Transverse colon (tissue), 4 donors: ENCODE measurements at regions not wholly inside any gene's neighbourhood (a gene's known extent, or its start where the extent isn't known, plus 50 kb on each side); places are given as distances from the start of the nearest gene placed in this dataset.

Experiments
- DNase-seq: peaks from one replicate; pipeline ENCODE4 v3.0.0-alpha.2; 2019
- H3K27ac ChIP-seq, 4 donors: fragments of 200-600 bp; sonication (generic); 2 replicates each; pipeline ENCODE4 v1.5.1; 2016 to 2018; ENCODE audit warnings: inconsistent platforms in 4 of 4
- H3K27me3 ChIP-seq: fragments of 200-600 bp; sonication (generic); 2 replicates; pipeline ENCODE4 v1.5.1; 2017; ENCODE audit warnings: inconsistent platforms
- H3K36me3 ChIP-seq, 4 donors: fragments of 200-600 bp; sonication (generic); 2 replicates each; pipeline ENCODE4 v1.5.1; 2017 to 2019; ENCODE audit warnings: inconsistent platforms in 4 of 4
- H3K4me1 ChIP-seq, 4 donors: fragments of 200-600 bp; sonication (generic); 2 replicates each; pipeline ENCODE4 v1.5.1; 2017 to 2020; ENCODE audit warnings: inconsistent platforms in 4 of 4
- H3K4me3 ChIP-seq, 4 donors: fragments of 200-600 bp; sonication (generic); 1 replicate in 1 of 4; 2 replicates in 3 of 4; pipeline versions ENCODE4 v1.5.1 to v1.6.1; 2017 to 2019; ENCODE audit warnings: inconsistent platforms in 4 of 4
- H3K9me3 ChIP-seq, 2 donors: fragments of 200-600 bp; sonication (generic); 2 replicates each; pipeline ENCODE4 v1.5.1; 2017 to 2019; ENCODE audit warnings: inconsistent platforms in 2 of 2
- CTCF ChIP-seq, 5 experiments: fragments of 200-600 bp in 3 of 5; fragments of 450-650 bp in 2 of 5; sonication (generic) in 3 of 5; IDR thresholded peaks; 1 replicate in 2 of 5; 2 replicates in 3 of 5; pipeline ENCODE4 v1.5.1; 2016 to 2017; ENCODE audit warnings: antibody characterized with exemption in 5 of 5, inconsistent platforms in 3 of 5, mild to moderate bottlenecking in 2 of 5, moderate library complexity in 1 of 5
- EP300 ChIP-seq: sonication (generic); formaldehyde crosslinking; IDR thresholded peaks from one replicate; pipeline ENCODE4 v1.6.1; 2017; ENCODE audit warnings: antibody characterized with exemption, low read depth
- POLR2A ChIP-seq: fragments of 450-650 bp; IDR thresholded peaks from one replicate; pipeline ENCODE4 v1.6.1; 2016; ENCODE audit warnings: antibody characterized with exemption, mild to moderate bottlenecking, moderate library complexity
- POLR2AphosphoS5 ChIP-seq, 3 donors: sonication (generic); formaldehyde crosslinking; IDR thresholded peaks; one replicate each; pipeline ENCODE4 v1.6.1; 2016; ENCODE audit warnings: antibody characterized with exemption in 3 of 3
- WGBS, 2 donors: methylation state at CpG; one replicate each; pipeline ENCODE4 v1.1.5; 2018; ENCODE audit warnings: low coverage in 1 of 2; 5-methylcytosine and 5-hydroxymethylcytosine counted together
- in situ Hi-C, 4 donors: fragments of 200-750 bp; cut with MboI; loops; one replicate each; pipeline versions ENCODE4 v1.15.0 to v1.15.1; 2017; ENCODE audit warnings: low sequenced_read_pairs in 3 of 4, low pct_ligation_motif_present in 1 of 4, low pct_unique_long_range_greater_than_20kb in 1 of 4
- intact Hi-C: fragments of 100-400 bp; cut with DNase I; formaldehyde crosslinking; loops from one replicate; pipeline ENCODE4 v1.15.1; 2023; ENCODE audit warnings: low total_unique reads

- no peak overlapping the region for H3K4me3 ChIP-seq
- in situ Hi-C loops (loop anchor here in 2 of 4 donors (25.0 kb wide), 1 partner anchor 212 kb away; the partner anchor contains the start of gene MYO10 (in 2 of the 2)), intact Hi-C loops (no loop called here)
- no peak for DNase-seq
- H3K27ac ChIP-seq: no peak overlapping the region
- no peaks in the 10 kb centered on the region for H3K9me3 ChIP-seq
- H3K4me1 ChIP-seq: no peaks in the 10 kb centered on the region
- no peaks in the 10 kb centered on the region for H3K36me3 ChIP-seq
- H3K27me3 ChIP-seq: no peaks in the 10 kb centered on the region
- no peak for TF ChIP-seq CTCF (IDR thresholded peaks at IDR 0.05)
- TF ChIP-seq EP300: no peak
- TF ChIP-seq POLR2A: no peak
- no peak for TF ChIP-seq POLR2AphosphoS5 (IDR thresholded peaks at IDR 0.05)
Observed at GRCh38 chr5:17149786-17150185, 67.6 kb upstream of the BASP1 start.

- no peaks in the 10 kb centered on the region for H3K27me3 ChIP-seq
- TF ChIP-seq POLR2A: no peak
- TF ChIP-seq CTCF (IDR thresholded peaks at IDR 0.05): no peak
- no peak for TF ChIP-seq POLR2AphosphoS5 (IDR thresholded peaks at IDR 0.05)
- no peak for TF ChIP-seq EP300
- H3K36me3 ChIP-seq: no peaks in the 10 kb centered on the region
- H3K4me3 ChIP-seq: no peak overlapping the region
- intact Hi-C loops (no loop called here), in situ Hi-C loops (loop anchor here in 1 of 4 donors (25.0 kb wide), 1 partner anchor 213 kb away; the partner anchor contains the start of gene MYO10)
- no peaks in the 10 kb centered on the region for H3K4me1 ChIP-seq
- WGBS, 2 donors: 81 to 83% methylated on average over 2 to 3 of the region's 3 CpGs
- no peak for DNase-seq
- H3K9me3 ChIP-seq: no peaks in the 10 kb centered on the region
- H3K27ac ChIP-seq: no peak overlapping the region
Observed at GRCh38 chr5:17150531-17150930, 66.9 kb upstream of the BASP1 start.

DNA sequence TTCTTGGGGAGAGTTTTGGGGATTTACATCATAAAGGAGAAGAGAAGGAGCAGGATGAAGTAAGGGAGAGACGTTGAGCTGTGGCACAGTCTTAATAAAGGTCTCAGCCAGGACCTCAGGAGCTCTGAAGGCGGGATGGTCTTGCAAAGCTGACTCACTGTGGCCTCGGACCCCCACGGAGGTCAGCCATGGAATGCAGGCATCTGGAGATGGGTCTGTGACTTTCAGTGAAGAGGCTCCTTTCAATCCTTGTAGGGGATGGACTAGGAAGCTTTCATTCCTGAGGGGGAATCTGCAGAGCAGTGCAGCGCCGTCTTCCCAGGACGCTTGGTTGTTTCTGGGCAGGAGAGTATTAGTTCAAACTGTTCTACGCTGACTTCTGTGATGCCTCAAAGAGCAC, 65.7 kb upstream of the BASP1 start:
- no peaks in the 10 kb centered on the region for H3K27me3 ChIP-seq
- H3K27ac ChIP-seq: no peak overlapping the region
- WGBS, 2 donors: 85 to 90% methylated on average over 2 to 8 of the region's 8 CpGs
- DNase-seq: no peak
- no peaks in the 10 kb centered on the region for H3K4me1 ChIP-seq
- H3K9me3 ChIP-seq: no peaks in the 10 kb centered on the region
- in situ Hi-C loops (loop anchor here in 1 of 4 donors (25.0 kb wide), 1 partner anchor 214 kb away; the partner anchor contains the start of gene MYO10), intact Hi-C loops (no loop called here)
- no peak overlapping the region for H3K4me3 ChIP-seq
- no peaks in the 10 kb centered on the region for H3K36me3 ChIP-seq
- TF ChIP-seq EP300 (no peak), CTCF (IDR thresholded peaks at IDR 0.05) (no peak), POLR2AphosphoS5 (IDR thresholded peaks at IDR 0.05) (no peak), POLR2A (no peak)

DNA sequence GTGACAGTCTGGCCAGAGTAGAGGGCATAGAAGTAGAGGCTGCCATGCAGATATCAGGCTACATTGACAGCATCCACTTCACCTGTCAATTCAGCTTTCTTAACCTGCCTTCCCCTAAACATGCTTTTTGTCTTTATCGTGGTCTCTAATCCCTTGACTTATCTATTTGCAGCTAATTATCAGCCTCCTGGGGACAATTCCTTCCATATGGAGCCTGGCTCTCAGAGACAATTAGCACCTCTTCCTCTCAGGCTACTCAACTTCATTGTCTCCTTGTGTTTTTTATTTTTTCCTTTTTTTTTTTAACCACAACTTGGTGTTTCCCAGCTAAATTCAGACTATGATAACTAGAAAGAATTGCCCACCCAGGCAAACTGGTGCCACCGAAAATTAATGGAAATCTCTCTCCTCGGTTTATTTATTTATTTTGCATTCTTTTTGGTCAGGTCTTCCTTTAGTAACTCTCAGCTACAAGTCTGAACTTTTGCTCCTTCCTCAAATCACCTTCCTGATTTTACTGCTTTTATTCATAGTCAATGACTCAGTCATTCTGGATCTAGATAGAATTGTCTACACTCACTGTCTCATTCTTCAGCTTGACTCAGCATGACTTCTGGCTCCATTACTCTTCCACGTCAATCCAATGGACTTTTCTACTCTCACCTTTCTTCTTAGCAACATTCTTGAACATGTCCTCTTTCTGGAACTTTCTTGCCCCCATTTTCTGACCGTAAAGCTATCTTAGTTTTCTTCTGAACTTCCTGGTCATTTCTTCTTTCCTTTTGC, 63.0 kb upstream of the BASP1 start:
- WGBS, 2 donors: 69 to 78% methylated on average over 5 of the region's 5 CpGs

More for the DNA sequence above, 63.0 kb upstream of the BASP1 start:
- no peaks in the 10 kb centered on the region for H3K36me3 ChIP-seq
- H3K4me1 ChIP-seq: peaks cover 0 to 11% (median 5%) of the 10 kb centered on the region in 4 donors
- no peak overlapping the region for H3K4me3 ChIP-seq
- no peak for TF ChIP-seq CTCF (IDR thresholded peaks at IDR 0.05)
- TF ChIP-seq EP300: no peak
- TF ChIP-seq POLR2A: no peak
- no peak for TF ChIP-seq POLR2AphosphoS5 (IDR thresholded peaks at IDR 0.05)
- intact Hi-C loops (no loop called here), in situ Hi-C loops (loop anchor here in 1 of 4 donors (25.0 kb wide), 1 partner anchor 217 kb away; the partner anchor contains the start of gene MYO10)
- no peak for DNase-seq
- no peaks in the 10 kb centered on the region for H3K9me3 ChIP-seq
- no peak overlapping the region for H3K27ac ChIP-seq
- no peaks in the 10 kb centered on the region for H3K27me3 ChIP-seq
